ENCODE measurements at regions not wholly inside any gene's neighbourhood (a gene's known extent, or its start where the extent isn't known, plus 50 kb on each side); places are given as distances from the start of the nearest gene placed in this dataset.
"Not testable (repeated sequence)": the region's sequence is repeated elsewhere in the genome, so short reads cannot be mapped to it uniquely, and the experiment has no call there.

DNA sequence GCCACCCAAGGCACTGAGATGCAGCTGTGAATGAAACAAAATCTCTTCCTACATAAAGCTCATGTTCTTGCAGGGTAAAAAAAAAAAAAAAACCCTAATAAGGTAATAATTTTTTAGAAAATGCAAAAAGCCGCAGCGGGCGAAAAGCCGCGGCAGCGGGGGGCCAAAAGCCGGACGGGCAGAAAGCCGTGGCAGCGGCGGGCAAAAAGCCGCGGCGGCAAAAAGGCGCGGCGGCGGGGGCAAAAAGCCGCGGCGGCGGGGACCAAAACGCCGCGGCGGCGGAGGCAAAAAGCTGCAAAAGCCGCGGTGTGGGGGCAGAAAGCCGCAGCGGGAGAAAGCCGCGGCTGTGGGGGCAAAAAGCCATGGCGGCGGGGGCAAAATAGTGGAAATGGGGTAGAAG lies 198.9 kb downstream of the ZNF92 start:
- H3K9me3 ChIP-seq (ENCODE audit: control insufficient read depth in 1 of 2, low read length in 2 of 2); H3K4me1 ChIP-seq (ENCODE audit: control insufficient read depth in 1 of 2, insufficient read depth in 2 of 2, low read length in 2 of 2); H3K36me3 ChIP-seq (ENCODE audit: control insufficient read depth in 1 of 2, insufficient read depth in 2 of 2, low read length in 2 of 2); H3K4me3 ChIP-seq (ENCODE audit: low read depth in 1 of 2, low read length in 2 of 2); H3K27me3 ChIP-seq (ENCODE audit: low read depth, low read length); H3K27ac ChIP-seq (ENCODE audit: low read length): not testable (repeated sequence)

DNA sequence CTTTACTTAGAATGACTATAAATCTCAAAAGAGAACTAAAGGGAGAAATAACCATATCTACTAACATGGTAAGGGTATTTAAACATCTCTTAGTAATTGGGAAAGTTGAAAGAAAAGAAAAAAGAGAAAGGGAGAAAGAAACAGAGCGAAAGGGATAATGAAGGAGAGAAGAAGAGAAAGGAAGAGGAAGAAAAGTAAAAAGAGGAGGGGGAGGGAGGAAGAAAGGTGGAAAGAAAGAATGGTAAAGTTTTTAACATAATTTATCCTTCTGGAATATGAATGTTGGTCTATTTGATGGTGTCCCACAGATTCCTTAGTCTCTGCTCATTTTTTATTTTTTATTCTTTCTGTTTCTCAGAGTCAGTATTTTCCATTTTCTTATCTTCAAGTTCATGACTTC lies 202.7 kb downstream of the ZNF92 start:
- H3K4me1 ChIP-seq (ENCODE audit: control insufficient read depth in 1 of 2, insufficient read depth in 2 of 2, low read length in 2 of 2): not testable (repeated sequence)

DNA sequence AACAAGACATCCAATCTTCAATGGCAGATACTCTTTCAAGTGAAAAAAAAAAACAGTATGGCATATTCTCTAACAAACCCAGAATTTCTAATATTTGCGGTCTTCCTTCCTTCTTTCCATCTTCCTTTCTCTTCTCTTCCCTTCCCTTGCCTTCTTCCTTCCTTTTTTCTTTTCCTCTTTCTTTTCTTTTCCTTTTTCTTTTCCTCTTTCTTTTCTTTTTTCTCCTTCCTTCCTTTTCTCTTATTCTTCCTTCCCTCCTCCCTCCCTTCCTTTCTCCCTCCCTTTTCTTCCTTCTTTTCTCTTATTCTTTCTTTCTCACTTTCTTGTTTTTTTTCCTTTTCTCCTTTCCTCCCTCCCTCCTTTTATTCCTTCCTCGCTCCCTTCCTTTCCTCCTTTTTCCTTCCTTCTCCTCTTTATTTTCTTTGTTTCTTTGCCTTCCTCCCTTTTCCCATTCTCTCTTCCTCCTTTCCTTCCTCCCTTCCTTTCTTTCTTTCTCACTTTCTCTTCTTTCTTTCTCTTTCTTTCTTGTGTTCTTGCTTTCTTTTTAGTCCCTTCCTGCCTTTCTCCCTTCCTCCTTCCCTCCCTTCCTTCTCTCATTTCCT lies 209.0 kb downstream of the ZNF92 start:
- not testable (repeated sequence) for H3K36me3 ChIP-seq (ENCODE audit: control insufficient read depth in 1 of 2, insufficient read depth in 2 of 2, low read length in 2 of 2); H3K27ac ChIP-seq (ENCODE audit: low read length); H3K9me3 ChIP-seq (ENCODE audit: control insufficient read depth in 1 of 2, low read length in 2 of 2); H3K27me3 ChIP-seq (ENCODE audit: low read depth, low read length); H3K4me3 ChIP-seq (ENCODE audit: low read depth in 1 of 2, low read length in 2 of 2); H3K4me1 ChIP-seq (ENCODE audit: control insufficient read depth in 1 of 2, insufficient read depth in 2 of 2, low read length in 2 of 2)

More for the DNA sequence above, 202.7 kb downstream of the ZNF92 start:
- not testable (repeated sequence) for H3K27ac ChIP-seq (ENCODE audit: low read length); H3K9me3 ChIP-seq (ENCODE audit: control insufficient read depth in 1 of 2, low read length in 2 of 2); H3K27me3 ChIP-seq (ENCODE audit: low read depth, low read length); H3K4me3 ChIP-seq (ENCODE audit: low read depth in 1 of 2, low read length in 2 of 2); H3K36me3 ChIP-seq (ENCODE audit: control insufficient read depth in 1 of 2, insufficient read depth in 2 of 2, low read length in 2 of 2)

GRCh38 chr7:65602495-65602894 lies 228.8 kb downstream of the ZNF92 start:
- not testable (repeated sequence) for H3K9me3 ChIP-seq (ENCODE audit: control insufficient read depth in 1 of 2, low read length in 2 of 2); H3K36me3 ChIP-seq (ENCODE audit: control insufficient read depth in 1 of 2, insufficient read depth in 2 of 2, low read length in 2 of 2); H3K27ac ChIP-seq (ENCODE audit: low read length); H3K4me3 ChIP-seq (ENCODE audit: low read depth in 1 of 2, low read length in 2 of 2); H3K27me3 ChIP-seq (ENCODE audit: low read depth, low read length); H3K4me1 ChIP-seq (ENCODE audit: control insufficient read depth in 1 of 2, insufficient read depth in 2 of 2, low read length in 2 of 2)

DNA sequence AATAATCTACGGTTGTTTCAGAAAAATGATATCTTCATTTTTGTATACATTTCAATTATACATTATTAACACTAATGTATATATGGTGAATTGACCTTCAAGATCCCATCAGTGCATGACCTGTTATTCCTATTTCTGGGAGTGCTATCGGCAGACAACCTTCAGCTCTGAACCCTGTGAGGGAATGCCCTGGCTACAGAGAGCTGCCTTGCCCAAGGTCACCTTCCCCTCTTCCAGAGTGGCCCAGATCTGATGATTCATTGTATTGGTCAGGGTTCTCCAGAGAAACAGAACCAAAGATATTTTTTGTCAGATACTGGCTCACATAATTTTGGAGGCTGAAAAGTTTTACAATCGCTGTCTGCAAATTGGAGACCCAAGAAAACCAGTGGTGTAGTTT lies 235.5 kb downstream of the ZNF92 start:
- H3K4me1 ChIP-seq (ENCODE audit: control insufficient read depth in 1 of 2, insufficient read depth in 2 of 2, low read length in 2 of 2): no peaks in the 10 kb centered on the region
- H3K27me3 ChIP-seq (ENCODE audit: low read depth, low read length): no peaks in the 10 kb centered on the region
- H3K4me3 ChIP-seq (ENCODE audit: low read depth in 1 of 2, low read length in 2 of 2): no peak overlapping the region
- H3K36me3 ChIP-seq (ENCODE audit: control insufficient read depth in 1 of 2, insufficient read depth in 2 of 2, low read length in 2 of 2): no peaks in the 10 kb centered on the region
- H3K9me3 ChIP-seq (ENCODE audit: control insufficient read depth in 1 of 2, low read length in 2 of 2): no peaks in the 10 kb centered on the region
- H3K27ac ChIP-seq (ENCODE audit: low read length): no peak overlapping the region

DNA sequence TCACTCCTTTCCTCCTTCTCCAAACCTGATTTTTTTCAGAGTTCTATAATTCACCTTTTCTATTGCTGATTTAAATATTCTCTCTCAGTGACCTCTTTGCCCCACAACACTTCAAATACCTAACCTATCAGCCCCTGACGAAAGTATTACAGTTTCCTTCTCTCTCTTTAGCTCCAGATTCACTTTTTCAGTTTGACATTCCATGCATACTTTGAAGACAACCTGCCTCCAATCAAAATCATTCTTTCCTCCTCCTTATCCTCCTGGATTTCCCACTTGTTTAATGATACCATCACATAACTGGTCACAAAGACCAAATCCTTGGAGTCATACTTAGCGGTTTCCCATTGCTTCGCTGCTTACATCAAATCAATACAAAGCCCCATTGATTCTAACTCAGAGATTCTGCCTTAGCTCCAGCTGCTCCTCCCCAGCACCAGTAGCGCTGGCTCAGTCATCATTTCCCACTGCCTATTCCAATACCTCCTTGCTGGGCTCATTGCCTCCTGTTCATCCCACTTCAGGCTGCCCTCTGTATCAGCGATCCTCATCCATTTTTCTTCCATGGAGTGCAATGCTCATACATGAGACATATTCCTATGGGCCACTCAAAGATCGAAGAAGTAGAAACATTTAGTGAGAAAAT lies 240.1 kb downstream of the ZNF92 start:
- not testable (repeated sequence) for H3K27me3 ChIP-seq (ENCODE audit: low read depth, low read length); H3K4me1 ChIP-seq (ENCODE audit: control insufficient read depth in 1 of 2, insufficient read depth in 2 of 2, low read length in 2 of 2); H3K36me3 ChIP-seq (ENCODE audit: control insufficient read depth in 1 of 2, insufficient read depth in 2 of 2, low read length in 2 of 2); H3K9me3 ChIP-seq (ENCODE audit: control insufficient read depth in 1 of 2, low read length in 2 of 2); H3K4me3 ChIP-seq (ENCODE audit: low read depth in 1 of 2, low read length in 2 of 2); H3K27ac ChIP-seq (ENCODE audit: low read length)

DNA sequence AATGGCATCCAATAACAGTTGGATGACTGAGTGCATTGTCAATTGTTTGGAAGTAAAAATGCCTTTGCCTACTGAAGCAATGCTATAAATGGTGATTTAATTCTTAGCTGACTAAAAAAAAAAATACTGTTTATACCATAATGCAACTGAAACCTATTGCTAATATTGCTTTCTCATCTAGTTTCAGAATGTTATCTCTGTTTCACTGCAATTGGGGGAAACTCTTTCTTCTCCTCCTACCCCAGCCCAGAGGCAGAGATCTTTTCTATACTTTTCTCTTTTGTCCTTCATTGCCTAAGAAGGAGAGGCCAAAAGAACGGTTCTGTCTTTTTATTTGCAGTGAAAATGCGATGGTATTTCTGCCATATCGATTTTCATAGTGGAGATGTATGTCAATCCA lies 242.5 kb downstream of the ZNF92 start:
- H3K27me3 ChIP-seq (ENCODE audit: low read depth, low read length); H3K4me1 ChIP-seq (ENCODE audit: control insufficient read depth in 1 of 2, insufficient read depth in 2 of 2, low read length in 2 of 2); H3K9me3 ChIP-seq (ENCODE audit: control insufficient read depth in 1 of 2, low read length in 2 of 2); H3K4me3 ChIP-seq (ENCODE audit: low read depth in 1 of 2, low read length in 2 of 2); H3K27ac ChIP-seq (ENCODE audit: low read length); H3K36me3 ChIP-seq (ENCODE audit: control insufficient read depth in 1 of 2, insufficient read depth in 2 of 2, low read length in 2 of 2): not testable (repeated sequence)

GRCh38 chr7:65620216-65620615 lies 246.6 kb downstream of the ZNF92 start:
- H3K9me3 ChIP-seq (ENCODE audit: control insufficient read depth in 1 of 2, low read length in 2 of 2); H3K27me3 ChIP-seq (ENCODE audit: low read depth, low read length); H3K36me3 ChIP-seq (ENCODE audit: control insufficient read depth in 1 of 2, insufficient read depth in 2 of 2, low read length in 2 of 2): not testable (repeated sequence)

GRCh38 chr7:65621580-65622201 lies 248.0 kb downstream of the ZNF92 start:
- not testable (repeated sequence) for H3K9me3 ChIP-seq (ENCODE audit: control insufficient read depth in 1 of 2, low read length in 2 of 2); H3K36me3 ChIP-seq (ENCODE audit: control insufficient read depth in 1 of 2, insufficient read depth in 2 of 2, low read length in 2 of 2); H3K4me1 ChIP-seq (ENCODE audit: control insufficient read depth in 1 of 2, insufficient read depth in 2 of 2, low read length in 2 of 2); H3K27ac ChIP-seq (ENCODE audit: low read length); H3K4me3 ChIP-seq (ENCODE audit: low read depth in 1 of 2, low read length in 2 of 2); H3K27me3 ChIP-seq (ENCODE audit: low read depth, low read length)

More at GRCh38 chr7:65620216-65620615, 246.6 kb downstream of the ZNF92 start:
- not testable (repeated sequence) for H3K27ac ChIP-seq (ENCODE audit: low read length); H3K4me3 ChIP-seq (ENCODE audit: low read depth in 1 of 2, low read length in 2 of 2); H3K4me1 ChIP-seq (ENCODE audit: control insufficient read depth in 1 of 2, insufficient read depth in 2 of 2, low read length in 2 of 2)

DNA sequence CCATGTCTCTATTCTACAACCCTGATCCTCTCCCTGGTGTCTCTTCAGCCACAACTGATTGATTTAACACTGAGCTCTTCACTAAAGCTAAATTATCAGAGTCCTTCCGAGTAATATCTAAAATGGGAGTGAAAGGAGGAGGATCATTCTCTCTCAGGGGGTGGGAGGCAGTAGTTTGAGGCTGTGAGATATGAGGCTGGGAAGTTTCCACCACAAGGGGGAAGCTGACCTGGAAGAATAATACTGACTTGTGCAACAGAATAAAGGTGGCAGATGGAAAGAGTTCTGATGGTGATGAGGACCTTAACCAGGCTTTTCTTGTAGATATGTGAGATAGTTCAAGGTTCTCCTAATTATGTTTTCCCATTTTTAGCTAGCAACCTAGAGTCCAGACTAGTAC lies 241.6 kb upstream of the VKORC1L1 start:
- not testable (repeated sequence) for H3K27ac ChIP-seq (ENCODE audit: low read length); H3K36me3 ChIP-seq (ENCODE audit: control insufficient read depth in 1 of 2, insufficient read depth in 2 of 2, low read length in 2 of 2); H3K4me3 ChIP-seq (ENCODE audit: low read depth in 1 of 2, low read length in 2 of 2); H3K4me1 ChIP-seq (ENCODE audit: control insufficient read depth in 1 of 2, insufficient read depth in 2 of 2, low read length in 2 of 2); H3K9me3 ChIP-seq (ENCODE audit: control insufficient read depth in 1 of 2, low read length in 2 of 2); H3K27me3 ChIP-seq (ENCODE audit: low read depth, low read length)

GRCh38 chr7:65633587-65634404 lies 239.1 kb upstream of the VKORC1L1 start:
- H3K4me3 ChIP-seq (ENCODE audit: low read depth in 1 of 2, low read length in 2 of 2); H3K27me3 ChIP-seq (ENCODE audit: low read depth, low read length); H3K9me3 ChIP-seq (ENCODE audit: control insufficient read depth in 1 of 2, low read length in 2 of 2); H3K36me3 ChIP-seq (ENCODE audit: control insufficient read depth in 1 of 2, insufficient read depth in 2 of 2, low read length in 2 of 2); H3K4me1 ChIP-seq (ENCODE audit: control insufficient read depth in 1 of 2, insufficient read depth in 2 of 2, low read length in 2 of 2); H3K27ac ChIP-seq (ENCODE audit: low read length): not testable (repeated sequence)

All from muscle layer of duodenum (tissue), 2 donors.